GM19035 (cell line): ENCODE measurements at regions not wholly inside any gene's neighbourhood (a gene's known extent, or its start where the extent isn't known, plus 50 kb on each side); places are given as distances from the start of the nearest gene placed in this dataset.
"Not testable (repeated sequence)": the region's sequence is repeated elsewhere in the genome, so short reads cannot be mapped to it uniquely, and the experiment has no call there.

Source experiments
- ATAC-seq: cut with Tn5 transposase; IDR thresholded peaks from one replicate; pipeline ENCODE4 v1.9.1; 2021; ENCODE audit not compliant: unreplicated experiment

- ATAC-seq = no peak
These were observed 508.6 kb downstream of the RWDD3 start for GRCh38 chr1:95742591-95743089.

- no peak for ATAC-seq
These were observed 510.7 kb downstream of the RWDD3 start for GRCh38 chr1:95744731-95745130.

- no peak for ATAC-seq
These were observed 518.7 kb downstream of the RWDD3 start for GRCh38 chr1:95752515-95753381.

- no peak for ATAC-seq
These were observed 519.5 kb downstream of the RWDD3 start for GRCh38 chr1:95753382-95754016.

GRCh38 chr1:95754412-95754811, 520.4 kb downstream of the RWDD3 start:
- ATAC-seq = no peak

- ATAC-seq = no peak
These were observed 532.0 kb downstream of the RWDD3 start for GRCh38 chr1:95766036-95766435.

GRCh38 chr1:95770581-95770980, 536.6 kb downstream of the RWDD3 start:
- ATAC-seq = no peak

GRCh38 chr1:95778217-95778616, 544.2 kb downstream of the RWDD3 start:
- no peak for ATAC-seq

- no peak for ATAC-seq
These were observed 546.8 kb downstream of the RWDD3 start for GRCh38 chr1:95780836-95781235.

- ATAC-seq = no peak
These were observed 556.1 kb downstream of the RWDD3 start for GRCh38 chr1:95790136-95790535.

- ATAC-seq = no peak
These were observed 559.9 kb downstream of the RWDD3 start for GRCh38 chr1:95793893-95794292.

- ATAC-seq = not testable (repeated sequence)
These were observed 563.8 kb downstream of the RWDD3 start for GRCh38 chr1:95797761-95798160.

- ATAC-seq = no peak
These were observed 572.2 kb downstream of the RWDD3 start for GRCh38 chr1:95806171-95806570.

GRCh38 chr1:95809391-95809790, 575.4 kb downstream of the RWDD3 start:
- ATAC-seq = no peak

- ATAC-seq = no peak
These were observed 581.5 kb downstream of the RWDD3 start for GRCh38 chr1:95815511-95815910.

- no peak for ATAC-seq
These were observed 595.5 kb downstream of the RWDD3 start for GRCh38 chr1:95829556-95829955.

- ATAC-seq = no peak
These were observed 598.4 kb downstream of the RWDD3 start for GRCh38 chr1:95832370-95832769.

GRCh38 chr1:95849439-95849838, 615.4 kb downstream of the RWDD3 start:
- no peak for ATAC-seq

GRCh38 chr1:95850165-95850649, 616.2 kb downstream of the RWDD3 start:
- no peak for ATAC-seq

GRCh38 chr1:95850763-95851162, 616.8 kb downstream of the RWDD3 start:
- no peak for ATAC-seq

GRCh38 chr1:95852483-95853070, 618.6 kb downstream of the RWDD3 start:
- no peak for ATAC-seq

- no peak for ATAC-seq
These were observed 620.4 kb downstream of the RWDD3 start for GRCh38 chr1:95854457-95854856.
